Neural cell (in vitro differentiated cells): ENCODE measurements at regions not wholly inside any gene's neighbourhood (a gene's known extent, or its start where the extent isn't known, plus 50 kb on each side); places are given as distances from the start of the nearest gene placed in this dataset.
"Not testable (repeated sequence)": the region's sequence is repeated elsewhere in the genome, so short reads cannot be mapped to it uniquely, and the experiment has no call there.

Experiments
- H2AFZ ChIP-seq: fragments of 200-600, 300-800 bp; sonication (generic), shearing (Covaris generic); 2 replicates; pipeline ENCODE4 v1.6.0; 2014; ENCODE audit warnings: low read depth, mild to moderate bottlenecking, antibody characterized with exemption, low read length, moderate library complexity
- H3F3A ChIP-seq: fragments of 200-600 bp; shearing (Covaris generic); 2 replicates; pipeline ENCODE4 v1.6.1; 2016; ENCODE audit warnings: mild to moderate bottlenecking, moderate library complexity, mixed read lengths, antibody characterized with exemption, low read length; ENCODE audit not compliant: insufficient read depth, poor library complexity, severe bottlenecking
- H3K27ac ChIP-seq: fragments of 200-600, 300-800 bp; sonication (generic), shearing (Covaris generic); 2 replicates; pipeline ENCODE4 v1.5.1; 2014; ENCODE audit warnings: mild to moderate bottlenecking, low read length, moderate library complexity
- H3K27me3 ChIP-seq: fragments of 300-800, 200-600 bp; sonication (generic), shearing (Covaris generic); 2 replicates; pipeline ENCODE4 v1.6.0; 2014; ENCODE audit warnings: mild to moderate bottlenecking, low read depth, low read length, moderate library complexity; ENCODE audit not compliant: insufficient read depth
- H3K36me3 ChIP-seq: fragments of 300-800, 200-600 bp; sonication (generic), shearing (Covaris generic); 2 replicates; pipeline ENCODE4 v1.5.1; 2014; ENCODE audit warnings: mild to moderate bottlenecking, antibody characterized with exemption, low read length, moderate library complexity; ENCODE audit not compliant: insufficient read depth
- H3K4me2 ChIP-seq: fragments of 300-800, 200-600 bp; sonication (generic), shearing (Covaris generic); 2 replicates; pipeline ENCODE4 v1.6.0; 2014; ENCODE audit warnings: mild to moderate bottlenecking, low read length
- H3K4me3 ChIP-seq: fragments of 300-800, 200-600 bp; sonication (generic), shearing (Covaris generic); 2 replicates; pipeline ENCODE4 v1.5.1; 2014; ENCODE audit warnings: mild to moderate bottlenecking, low read length, moderate library complexity
- H3K79me2 ChIP-seq: fragments of 200-600 bp; shearing (Covaris generic); replicated peaks from 2 replicates; pipeline ENCODE4 v1.6.0; 2014; ENCODE audit warnings: mild to moderate bottlenecking, low read length, moderate library complexity; ENCODE audit not compliant: insufficient read depth
- H3K9ac ChIP-seq: fragments of 300-800, 200-600 bp; sonication (generic), shearing (Covaris generic); 2 replicates; pipeline ENCODE4 v1.6.1; 2016; ENCODE audit warnings: mild to moderate bottlenecking, low read length, mixed read lengths
- H3K9me2 ChIP-seq: fragments of 200-600 bp; shearing (Covaris generic); 2 replicates; pipeline ENCODE4 v1.6.1; 2016; ENCODE audit warnings: mild to moderate bottlenecking, low read length, mixed read lengths; ENCODE audit not compliant: insufficient read depth
- H3K9me3 ChIP-seq: fragments of 200-600, 300-800 bp; sonication (generic), shearing (Covaris generic); 2 replicates; pipeline ENCODE4 v1.6.1; 2016; ENCODE audit warnings: mild to moderate bottlenecking, mixed run types, low read length, moderate library complexity, mixed read lengths
- H4K20me1 ChIP-seq: fragments of 200-600 bp; shearing (Covaris generic); 2 replicates; pipeline ENCODE4 v1.6.1; 2016; ENCODE audit warnings: mild to moderate bottlenecking, mixed run types; ENCODE audit not compliant: insufficient read depth
- EP300 ChIP-seq: fragments of 450-650 bp; conservative IDR thresholded peaks from 2 replicates; pipeline ENCODE4 v1.6.1; 2014; ENCODE audit warnings: antibody characterized with exemption, mild to moderate bottlenecking, moderate library complexity; ENCODE audit not compliant: poor library complexity, severe bottlenecking
- EZH2 ChIP-seq: fragments of 200-600, 300-800 bp; shearing (Covaris generic), sonication (generic); IDR thresholded peaks from 2 replicates; pipeline ENCODE4 v1.6.1; 2014; ENCODE audit warnings: antibody characterized with exemption, low read length, borderline replicate concordance, mild to moderate bottlenecking; ENCODE audit not compliant: insufficient read depth, poor library complexity, severe bottlenecking
- MXI1 ChIP-seq: fragments of 450-650 bp; conservative IDR thresholded peaks from 2 replicates; pipeline ENCODE4 v1.6.1; 2014; ENCODE audit warnings: antibody characterized with exemption, mild to moderate bottlenecking; ENCODE audit not compliant: poor library complexity, severe bottlenecking
- POLR2AphosphoS5 ChIP-seq: IDR thresholded peaks from 2 replicates; pipeline ENCODE4 v1.6.1; 2012
- RAD21 ChIP-seq: fragments of 450-650 bp; conservative IDR thresholded peaks from 2 replicates; pipeline ENCODE4 v1.6.1; 2014; ENCODE audit warnings: antibody characterized with exemption, mild to moderate bottlenecking, moderate library complexity
- SMC3 ChIP-seq: fragments of 450-650 bp; conservative IDR thresholded peaks from 2 replicates; pipeline ENCODE4 v1.6.1; 2014; ENCODE audit warnings: antibody characterized with exemption, mild to moderate bottlenecking, moderate library complexity; ENCODE audit not compliant: poor library complexity
- TAF1 ChIP-seq: IDR thresholded peaks from 2 replicates; pipeline ENCODE4 v1.6.1; 2012; ENCODE audit warnings: low read depth
- TF ChIP-seq, protein P1 (sequence below): IDR thresholded peaks from 2 replicates; pipeline ENCODE4 v1.6.1; 2012; ENCODE audit warnings: borderline replicate concordance
- TF ChIP-seq, protein P2 (sequence below): fragments of 450-650 bp; IDR thresholded peaks from 2 replicates; pipeline ENCODE4 v1.5.1; 2014; ENCODE audit warnings: antibody characterized with exemption, mild to moderate bottlenecking, moderate library complexity; ENCODE audit not compliant: poor library complexity, severe bottlenecking

DNA sequence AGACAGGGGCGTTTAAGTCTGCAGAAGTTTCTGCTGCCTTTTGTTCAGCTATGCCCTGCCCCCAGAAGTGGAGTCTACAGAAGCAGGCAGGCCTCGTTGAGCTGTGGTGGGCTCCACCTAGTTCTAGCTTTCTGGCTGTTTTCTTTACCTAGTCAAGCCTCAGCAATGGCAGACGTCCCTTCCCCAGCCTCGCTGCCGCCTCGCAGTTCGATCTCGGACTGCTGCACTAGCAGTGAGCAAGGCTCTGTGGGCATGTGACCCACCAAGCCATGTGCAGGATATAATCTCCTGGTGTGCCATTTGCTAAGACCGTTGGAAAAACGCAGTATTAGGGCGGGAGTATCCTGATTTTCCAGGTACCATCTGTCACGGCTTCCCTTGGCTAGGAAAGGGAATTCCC lies 742.7 kb upstream of the NRXN1 start:
- H3F3A ChIP-seq, H3K9me3 ChIP-seq, H3K36me3 ChIP-seq, H2AFZ ChIP-seq, H3K27me3 ChIP-seq, H4K20me1 ChIP-seq, H3K4me3 ChIP-seq, H3K9me2 ChIP-seq, H3K4me2 ChIP-seq, H3K27ac ChIP-seq, H3K9ac ChIP-seq, H3K79me2 ChIP-seq: not testable (repeated sequence)

DNA sequence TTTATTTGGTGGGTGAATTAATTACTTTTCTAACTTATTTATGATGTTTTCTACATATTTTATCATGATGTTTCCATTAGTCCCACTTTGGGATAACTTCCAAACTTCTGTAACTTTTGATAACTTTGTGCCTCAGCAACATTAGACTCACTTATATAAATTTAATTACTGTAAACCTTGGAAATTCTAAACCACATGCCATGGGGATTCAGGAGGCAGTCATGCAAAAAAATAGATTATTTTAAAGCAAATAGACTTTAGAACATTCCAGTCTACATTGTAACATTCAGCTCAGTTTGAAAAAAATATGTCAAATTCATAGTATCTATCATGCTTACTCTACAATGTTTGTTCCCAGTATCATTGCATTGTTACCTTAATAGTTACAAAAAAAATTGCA lies 728.5 kb upstream of the NRXN1 start:
- H3K9ac ChIP-seq, result no peak overlapping the region
- H3K4me2 ChIP-seq, result no peak overlapping the region
- H3K9me3 ChIP-seq, result no peaks in the 10 kb centered on the region
- no peaks in the 10 kb centered on the region for H4K20me1 ChIP-seq
- H3K27me3 ChIP-seq, result no peaks in the 10 kb centered on the region
- TF ChIP-seq EZH2 (no peak), SMC3 (no peak), POLR2AphosphoS5 (no peak), EP300 (no peak), RAD21 (no peak), MXI1 (no peak), TAF1 (no peak)
- TF ChIP-seq, protein P1, sequence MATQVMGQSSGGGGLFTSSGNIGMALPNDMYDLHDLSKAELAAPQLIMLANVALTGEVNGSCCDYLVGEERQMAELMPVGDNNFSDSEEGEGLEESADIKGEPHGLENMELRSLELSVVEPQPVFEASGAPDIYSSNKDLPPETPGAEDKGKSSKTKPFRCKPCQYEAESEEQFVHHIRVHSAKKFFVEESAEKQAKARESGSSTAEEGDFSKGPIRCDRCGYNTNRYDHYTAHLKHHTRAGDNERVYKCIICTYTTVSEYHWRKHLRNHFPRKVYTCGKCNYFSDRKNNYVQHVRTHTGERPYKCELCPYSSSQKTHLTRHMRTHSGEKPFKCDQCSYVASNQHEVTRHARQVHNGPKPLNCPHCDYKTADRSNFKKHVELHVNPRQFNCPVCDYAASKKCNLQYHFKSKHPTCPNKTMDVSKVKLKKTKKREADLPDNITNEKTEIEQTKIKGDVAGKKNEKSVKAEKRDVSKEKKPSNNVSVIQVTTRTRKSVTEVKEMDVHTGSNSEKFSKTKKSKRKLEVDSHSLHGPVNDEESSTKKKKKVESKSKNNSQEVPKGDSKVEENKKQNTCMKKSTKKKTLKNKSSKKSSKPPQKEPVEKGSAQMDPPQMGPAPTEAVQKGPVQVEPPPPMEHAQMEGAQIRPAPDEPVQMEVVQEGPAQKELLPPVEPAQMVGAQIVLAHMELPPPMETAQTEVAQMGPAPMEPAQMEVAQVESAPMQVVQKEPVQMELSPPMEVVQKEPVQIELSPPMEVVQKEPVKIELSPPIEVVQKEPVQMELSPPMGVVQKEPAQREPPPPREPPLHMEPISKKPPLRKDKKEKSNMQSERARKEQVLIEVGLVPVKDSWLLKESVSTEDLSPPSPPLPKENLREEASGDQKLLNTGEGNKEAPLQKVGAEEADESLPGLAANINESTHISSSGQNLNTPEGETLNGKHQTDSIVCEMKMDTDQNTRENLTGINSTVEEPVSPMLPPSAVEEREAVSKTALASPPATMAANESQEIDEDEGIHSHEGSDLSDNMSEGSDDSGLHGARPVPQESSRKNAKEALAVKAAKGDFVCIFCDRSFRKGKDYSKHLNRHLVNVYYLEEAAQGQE, result no peak
- TF ChIP-seq, protein P2, sequence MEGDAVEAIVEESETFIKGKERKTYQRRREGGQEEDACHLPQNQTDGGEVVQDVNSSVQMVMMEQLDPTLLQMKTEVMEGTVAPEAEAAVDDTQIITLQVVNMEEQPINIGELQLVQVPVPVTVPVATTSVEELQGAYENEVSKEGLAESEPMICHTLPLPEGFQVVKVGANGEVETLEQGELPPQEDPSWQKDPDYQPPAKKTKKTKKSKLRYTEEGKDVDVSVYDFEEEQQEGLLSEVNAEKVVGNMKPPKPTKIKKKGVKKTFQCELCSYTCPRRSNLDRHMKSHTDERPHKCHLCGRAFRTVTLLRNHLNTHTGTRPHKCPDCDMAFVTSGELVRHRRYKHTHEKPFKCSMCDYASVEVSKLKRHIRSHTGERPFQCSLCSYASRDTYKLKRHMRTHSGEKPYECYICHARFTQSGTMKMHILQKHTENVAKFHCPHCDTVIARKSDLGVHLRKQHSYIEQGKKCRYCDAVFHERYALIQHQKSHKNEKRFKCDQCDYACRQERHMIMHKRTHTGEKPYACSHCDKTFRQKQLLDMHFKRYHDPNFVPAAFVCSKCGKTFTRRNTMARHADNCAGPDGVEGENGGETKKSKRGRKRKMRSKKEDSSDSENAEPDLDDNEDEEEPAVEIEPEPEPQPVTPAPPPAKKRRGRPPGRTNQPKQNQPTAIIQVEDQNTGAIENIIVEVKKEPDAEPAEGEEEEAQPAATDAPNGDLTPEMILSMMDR, result no peak
- no peaks in the 10 kb centered on the region for H3F3A ChIP-seq
- no peak overlapping the region for H2AFZ ChIP-seq
- no peak overlapping the region for H3K27ac ChIP-seq
- no peaks in the 10 kb centered on the region for H3K79me2 ChIP-seq
- no peaks in the 10 kb centered on the region for H3K36me3 ChIP-seq
- no peaks in the 10 kb centered on the region for H3K9me2 ChIP-seq
- H3K4me3 ChIP-seq, result no peak overlapping the region

DNA sequence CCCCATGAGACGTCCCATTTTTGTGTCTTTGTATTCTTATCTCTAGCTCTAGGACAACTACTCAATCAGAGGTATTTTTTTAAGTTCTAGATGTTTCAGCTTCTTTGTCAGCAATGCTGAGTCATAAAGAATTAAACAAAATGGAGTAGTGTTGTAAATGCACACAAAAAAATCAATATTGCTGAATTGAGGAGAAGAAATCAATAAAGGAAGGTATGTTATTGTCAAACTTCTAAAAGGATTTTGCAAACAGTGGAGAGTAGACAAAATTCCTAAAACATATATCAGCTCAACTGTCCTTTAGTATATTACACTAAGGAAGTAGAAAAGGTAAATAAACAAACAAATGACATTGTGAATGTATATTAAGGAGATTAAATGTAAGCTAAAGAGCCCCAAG lies 726.1 kb upstream of the NRXN1 start:
- Histone ChIP-seq H2AFZ (no peak overlapping the region), H3K9ac (no peak overlapping the region), H3K9me2 (no peaks in the 10 kb centered on the region), H3F3A (no peaks in the 10 kb centered on the region), H3K79me2 (no peaks in the 10 kb centered on the region), H3K9me3 (no peaks in the 10 kb centered on the region), H3K4me2 (no peak overlapping the region), H3K27ac (no peak overlapping the region), H4K20me1 (no peaks in the 10 kb centered on the region), H3K27me3 (no peaks in the 10 kb centered on the region), H3K4me3 (no peak overlapping the region), H3K36me3 (no peaks in the 10 kb centered on the region)
- TF ChIP-seq POLR2AphosphoS5 (no peak), RAD21 (no peak), TAF1 (no peak), EZH2 (no peak), EP300 (no peak), SMC3 (no peak), MXI1 (no peak)
- TF ChIP-seq, protein P1, result no peak
- TF ChIP-seq, protein P2, result no peak
